ENCODE measurements at regions not wholly inside any gene's neighbourhood (a gene's known extent, or its start where the extent isn't known, plus 50 kb on each side); places are given as distances from the start of the nearest gene placed in this dataset.

GRCh38 chr12:94783343-94783742, 133.0 kb upstream of the TMCC3 start:
- no peak for TF ChIP-seq CTCF (IDR thresholded peaks at IDR 0.05)
- no peak for TF ChIP-seq POLR2A (IDR thresholded peaks at IDR 0.05)
